ENCODE measurements at regions not wholly inside any gene's neighbourhood (a gene's known extent, or its start where the extent isn't known, plus 50 kb on each side); places are given as distances from the start of the nearest gene placed in this dataset.
"Not testable (repeated sequence)": the region's sequence is repeated elsewhere in the genome, so short reads cannot be mapped to it uniquely, and the experiment has no call there.

DNA sequence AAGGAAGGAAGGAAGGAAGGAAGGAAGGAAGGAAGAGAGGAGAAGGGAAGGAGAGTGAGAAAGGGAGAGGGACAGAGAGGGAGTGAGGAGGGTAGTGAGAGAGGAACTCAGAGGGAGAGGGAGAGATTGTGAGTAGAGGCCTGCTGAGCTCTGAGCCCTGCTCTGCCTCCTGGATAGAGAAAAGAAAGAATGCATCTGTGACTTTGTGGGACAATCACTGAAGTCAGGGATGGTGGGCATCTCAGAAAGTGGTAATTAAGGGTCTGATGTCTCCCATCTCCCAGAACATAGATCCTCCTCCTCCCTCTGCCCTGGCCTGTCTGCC is 142.9 kb upstream of the BANK1 start:
- no peaks in the 10 kb centered on the region for H3K36me3 ChIP-seq
- H3K27ac ChIP-seq = no peak overlapping the region
- H3K27me3 ChIP-seq = no peaks in the 10 kb centered on the region
- peaks cover 6% of the 10 kb centered on the region for H3K4me1 ChIP-seq
- H3K4me3 ChIP-seq = no peak overlapping the region
- no peaks in the 10 kb centered on the region for H3K9me3 ChIP-seq
- DNase-seq (ENCODE audit: extremely low spot score in 2 of 2) = no peak
- TF ChIP-seq POLR2AphosphoS5 (IDR thresholded peaks at IDR 0.05; ENCODE audit: insufficient read depth in 1 of 2, low read depth in 1 of 2) = no peak
- TF ChIP-seq POLR2A (IDR thresholded peaks at IDR 0.05) = no peak
- intact Hi-C loops (cut with DNase I) = no loop called here

DNA sequence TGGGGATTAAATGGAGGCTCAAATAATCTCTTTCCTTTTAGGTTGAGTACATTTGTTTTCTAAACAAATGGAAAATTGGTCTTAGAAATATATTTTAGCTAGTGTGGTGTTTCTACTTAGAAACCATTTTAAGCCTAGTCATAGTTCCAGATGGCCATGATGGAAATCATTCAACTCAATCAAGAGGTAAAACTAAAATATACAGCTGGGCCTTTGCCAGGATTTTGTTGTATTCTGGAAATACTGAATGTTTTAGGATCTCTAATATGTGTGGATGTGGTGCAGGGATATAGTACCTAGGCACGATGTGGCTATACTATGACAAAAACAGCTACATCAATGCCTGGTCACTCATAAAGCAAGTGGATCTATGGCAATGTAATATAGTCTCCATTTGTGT is 146.0 kb upstream of the BANK1 start:
- no peak for DNase-seq (ENCODE audit: extremely low spot score in 2 of 2)
- Histone ChIP-seq H3K27me3 (no peaks in the 10 kb centered on the region), H3K4me1 (peaks cover 6% of the 10 kb centered on the region), H3K4me3 (no peak overlapping the region), H3K27ac (no peak overlapping the region), H3K9me3 (no peaks in the 10 kb centered on the region), H3K36me3 (no peaks in the 10 kb centered on the region)
- intact Hi-C loops (cut with DNase I) = no loop called here
- TF ChIP-seq CTCF (IDR thresholded peaks at IDR 0.05) (no peak), POLR2AphosphoS5 (IDR thresholded peaks at IDR 0.05; ENCODE audit: insufficient read depth in 1 of 2, low read depth in 1 of 2) (no peak), POLR2A (IDR thresholded peaks at IDR 0.05) (no peak)

GRCh38 chr4:101643186-101643837 is 147.2 kb upstream of the BANK1 start:
- no peaks in the 10 kb centered on the region for H3K36me3 ChIP-seq
- intact Hi-C loops (cut with DNase I) = no loop called here
- H3K27ac ChIP-seq = no peak overlapping the region

DNA sequence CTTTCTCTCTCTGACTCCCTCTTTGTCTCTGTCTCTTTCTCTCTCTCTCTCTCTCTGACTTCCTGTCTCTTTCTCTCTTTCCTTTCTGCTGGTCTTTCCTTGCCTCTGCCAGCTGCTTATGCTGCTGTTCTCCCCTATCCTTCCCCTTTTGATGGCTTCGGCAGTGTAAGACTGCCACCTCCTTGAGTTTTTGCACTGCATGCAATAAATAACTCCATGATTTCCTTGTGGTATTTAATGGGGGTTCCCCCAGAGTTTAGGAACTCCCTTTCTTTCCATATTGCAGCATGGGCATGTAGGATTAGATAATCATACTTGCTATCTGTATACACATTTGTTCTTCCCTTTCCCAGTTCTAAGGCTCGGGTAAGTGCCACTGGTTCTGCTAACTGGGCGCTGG is 157.8 kb upstream of the BANK1 start:
- H3K27me3 ChIP-seq; intact Hi-C loops (cut with DNase I); H3K9me3 ChIP-seq; H3K4me1 ChIP-seq; DNase-seq (ENCODE audit: extremely low spot score in 2 of 2); H3K4me3 ChIP-seq; H3K27ac ChIP-seq; H3K36me3 ChIP-seq: not testable (repeated sequence)

More at GRCh38 chr4:101643186-101643837, 147.2 kb upstream of the BANK1 start:
- H3K9me3 ChIP-seq = no peaks in the 10 kb centered on the region
- no peak overlapping the region for H3K4me3 ChIP-seq
- TF ChIP-seq POLR2A (IDR thresholded peaks at IDR 0.05) = no peak
- no peak for TF ChIP-seq CTCF (IDR thresholded peaks at IDR 0.05)
- peak in 1 of 2 donors; percentile 62 for TF ChIP-seq POLR2AphosphoS5 (IDR thresholded peaks at IDR 0.05; ENCODE audit: insufficient read depth in 1 of 2, low read depth in 1 of 2)
- no peak for DNase-seq (ENCODE audit: extremely low spot score in 2 of 2)
- peaks cover 6% of the 10 kb centered on the region for H3K4me1 ChIP-seq
- no peaks in the 10 kb centered on the region for H3K27me3 ChIP-seq

DNA sequence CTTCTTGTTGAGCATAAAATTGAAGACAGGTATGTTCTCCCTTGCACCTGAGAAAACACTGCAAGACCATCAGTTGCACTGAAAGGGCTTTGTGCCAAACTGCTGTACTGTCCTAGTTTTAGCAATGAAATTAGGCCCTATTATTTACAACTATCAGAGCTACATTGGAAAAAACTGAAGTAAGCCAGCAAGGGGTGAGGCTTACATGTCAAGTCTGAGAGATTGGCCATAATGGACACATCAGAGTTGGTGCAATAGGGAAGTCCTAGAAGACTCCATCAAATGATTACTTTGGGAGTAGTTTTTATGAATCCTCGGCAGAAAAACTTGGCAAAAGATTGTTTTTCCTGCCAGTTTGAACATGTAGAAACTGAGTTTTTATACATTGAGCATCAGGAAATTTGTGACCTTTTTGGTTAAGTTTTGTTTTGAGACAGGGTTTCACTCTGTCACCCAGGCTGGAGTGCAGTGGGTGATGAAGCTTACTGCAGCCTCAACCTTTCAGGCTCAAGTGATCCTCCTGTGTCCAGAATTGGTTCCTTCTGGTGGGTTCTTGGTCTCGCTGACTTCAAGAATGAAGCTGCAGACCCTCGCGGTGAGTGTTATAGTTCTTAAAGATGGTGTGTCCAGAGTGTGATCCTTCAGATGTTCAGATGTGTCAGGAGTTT is 160.1 kb upstream of the BANK1 start:
- Histone ChIP-seq H3K9me3 (no peaks in the 10 kb centered on the region), H3K27ac (no peak overlapping the region), H3K36me3 (no peaks in the 10 kb centered on the region), H3K4me3 (no peak overlapping the region), H3K27me3 (no peaks in the 10 kb centered on the region), H3K4me1 (no peaks in the 10 kb centered on the region)
- no peak for TF ChIP-seq POLR2AphosphoS5 (IDR thresholded peaks at IDR 0.05; ENCODE audit: insufficient read depth in 1 of 2, low read depth in 1 of 2)
- TF ChIP-seq CTCF (IDR thresholded peaks at IDR 0.05) = no peak
- TF ChIP-seq POLR2A (IDR thresholded peaks at IDR 0.05) = no peak
- no peak for DNase-seq (ENCODE audit: extremely low spot score in 2 of 2)
- intact Hi-C loops (cut with DNase I) = no loop called here

GRCh38 chr4:101621120-101621519 is 169.4 kb upstream of the BANK1 start:
- Histone ChIP-seq H3K9me3 (no peaks in the 10 kb centered on the region), H3K4me3 (no peak overlapping the region), H3K36me3 (no peaks in the 10 kb centered on the region), H3K4me1 (no peaks in the 10 kb centered on the region), H3K27ac (no peak overlapping the region), H3K27me3 (no peaks in the 10 kb centered on the region)
- intact Hi-C loops (cut with DNase I) = no loop called here
- TF ChIP-seq CTCF (IDR thresholded peaks at IDR 0.05) = no peak
- no peak for DNase-seq (ENCODE audit: extremely low spot score in 2 of 2)

Data from vagina (tissue), 2 donors.